ENCODE measurements at regions not wholly inside any gene's neighbourhood (a gene's known extent, or its start where the extent isn't known, plus 50 kb on each side); places are given as distances from the start of the nearest gene placed in this dataset.

- Histone ChIP-seq H3K27me3 (no peaks in the 10 kb centered on the region), H3K9me3 (no peaks in the 10 kb centered on the region), H3K27ac (no peak overlapping the region), H3K36me3 (no peaks in the 10 kb centered on the region), H3K4me3 (no peak overlapping the region), H3K4me1 (no peaks in the 10 kb centered on the region)
- FAIRE-seq = no peak
- WGBS, 2 donors = 70 to 87% methylated on average over 2 of the region's 2 CpGs
- intact Hi-C loops (cut with DNase I) = no loop called here
- no peak for ATAC-seq
- no peak for TF ChIP-seq CTCF (IDR thresholded peaks at IDR 0.05)
- DNase-seq = no peak
These were observed 188.9 kb upstream of the RPRM start for GRCh38 chr2:153667475-153667874.

GRCh38 chr2:153668923-153669322, 190.4 kb upstream of the RPRM start:
- Histone ChIP-seq H3K27ac (no peak overlapping the region), H3K36me3 (no peaks in the 10 kb centered on the region), H3K4me1 (no peaks in the 10 kb centered on the region), H3K4me3 (no peak overlapping the region), H3K27me3 (no peaks in the 10 kb centered on the region), H3K9me3 (no peaks in the 10 kb centered on the region)
- ATAC-seq (no peak), FAIRE-seq (no peak), DNase-seq (peak in 2 of 6 donors; percentile 23 to 26)
- intact Hi-C loops (cut with DNase I) = no loop called here
- WGBS, 2 donors = 48% methylated on average over 2 of the region's 2 CpGs
- no peak for TF ChIP-seq CTCF (IDR thresholded peaks at IDR 0.05)

GRCh38 chr2:153710128-153710527, 161.6 kb upstream of the GALNT13 start:
- DNase-seq (no peak), FAIRE-seq (no peak), ATAC-seq (no peak)
- Histone ChIP-seq H3K27me3 (no peaks in the 10 kb centered on the region), H3K4me3 (no peak overlapping the region), H3K36me3 (no peaks in the 10 kb centered on the region), H3K9me3 (no peaks in the 10 kb centered on the region), H3K27ac (no peak overlapping the region), H3K4me1 (no peaks in the 10 kb centered on the region)
- WGBS, 2 donors = 64 to 68% methylated on average over 6 of the region's 6 CpGs
- TF ChIP-seq CTCF (IDR thresholded peaks at IDR 0.05) = no peak
- intact Hi-C loops (cut with DNase I) = no loop called here

GRCh38 chr2:153715218-153715850, 156.4 kb upstream of the GALNT13 start:
- H3K36me3 ChIP-seq = no peaks in the 10 kb centered on the region
- no peaks in the 10 kb centered on the region for H3K4me1 ChIP-seq
- no peaks in the 10 kb centered on the region for H3K9me3 ChIP-seq
- ATAC-seq (no peak), FAIRE-seq (no peak), DNase-seq (no peak)
- TF ChIP-seq CTCF (IDR thresholded peaks at IDR 0.05) = no peak
- H3K27ac ChIP-seq = no peak overlapping the region
- no peak overlapping the region for H3K4me3 ChIP-seq
- 38 to 53% methylated on average over 2 of the region's 2 CpGs for WGBS, 2 donors
- H3K27me3 ChIP-seq = no peaks in the 10 kb centered on the region
- intact Hi-C loops (cut with DNase I) = no loop called here

GRCh38 chr2:153717060-153717459, 154.7 kb upstream of the GALNT13 start:
- ATAC-seq = no peak

More at GRCh38 chr2:153717060-153717459, 154.7 kb upstream of the GALNT13 start:
- 45 to 59% methylated on average over 2 of the region's 2 CpGs for WGBS, 2 donors
- intact Hi-C loops (cut with DNase I) = no loop called here
- H3K4me3 ChIP-seq = no peak overlapping the region
- H3K4me1 ChIP-seq = no peaks in the 10 kb centered on the region
- H3K36me3 ChIP-seq = no peaks in the 10 kb centered on the region
- no peaks in the 10 kb centered on the region for H3K27me3 ChIP-seq
- H3K27ac ChIP-seq = no peak overlapping the region
- TF ChIP-seq CTCF (IDR thresholded peaks at IDR 0.05) = no peak
- FAIRE-seq = no peak
- H3K9me3 ChIP-seq = no peaks in the 10 kb centered on the region
- DNase-seq = no peak

All from pancreas (tissue), 10 donors.